Suprapubic skin (tissue), 3 donors: ENCODE measurements at regions not wholly inside any gene's neighbourhood (a gene's known extent, or its start where the extent isn't known, plus 50 kb on each side); places are given as distances from the start of the nearest gene placed in this dataset.

Experiments
- CTCF ChIP-seq, 2 donors: fragments of 200-600 bp in 1 of 2; fragments of 450-650 bp in 1 of 2; sonication (generic) in 1 of 2; IDR thresholded peaks; one replicate each; pipeline ENCODE4 v1.5.1; 2016 to 2019; ENCODE audit warnings: antibody characterized with exemption in 2 of 2, mild to moderate bottlenecking in 1 of 2, moderate library complexity in 1 of 2
- POLR2AphosphoS5 ChIP-seq, 3 donors: sonication (generic); formaldehyde crosslinking; IDR thresholded peaks; one replicate each; pipeline ENCODE4 v1.6.1; 2017; ENCODE audit warnings: antibody characterized with exemption in 3 of 3

DNA sequence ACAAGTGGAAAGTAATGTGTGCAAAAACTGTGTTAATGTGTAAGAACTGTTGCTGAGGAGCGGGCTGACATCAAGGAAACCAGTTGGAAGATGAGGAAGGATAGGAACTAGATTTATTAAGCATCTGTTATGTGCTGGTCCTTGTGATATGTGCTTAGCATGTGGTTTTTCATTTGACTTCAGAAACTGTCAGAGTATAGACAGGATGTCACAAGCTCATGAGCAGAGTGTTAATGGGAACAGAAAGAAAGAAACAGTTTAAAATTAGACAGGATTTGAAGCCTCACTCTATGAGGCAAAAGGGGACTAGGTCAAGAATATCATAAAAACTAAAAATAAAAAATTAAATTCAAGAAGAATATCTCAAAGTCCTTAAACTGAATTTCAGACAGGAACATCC lies 270.6 kb upstream of the DPPA4 start:
- TF ChIP-seq POLR2AphosphoS5 (IDR thresholded peaks at IDR 0.05) (no peak), CTCF (IDR thresholded peaks at IDR 0.05) (no peak)
